Keratinocyte (primary cell): ENCODE measurements at regions not wholly inside any gene's neighbourhood (a gene's known extent, or its start where the extent isn't known, plus 50 kb on each side); places are given as distances from the start of the nearest gene placed in this dataset.

Source experiments
- DNase-seq: peaks from one replicate; pipeline ENCODE4 v3.0.0-alpha.2; 2011; ENCODE audit warnings: low read depth, missing footprints, low spot score
- FAIRE-seq: peaks from 2 replicates; lab custom pipeline; 2011; peaks lifted over from hg19 to GRCh38; lab: Jason Lieb, UNC
- H2AFZ ChIP-seq: 2 replicates; pipeline ENCODE4 v1.6.0; 2012; ENCODE audit warnings: low read length, control low read depth, inconsistent platforms; ENCODE audit not compliant: control insufficient read depth
- H3K27ac ChIP-seq: 2 replicates; pipeline ENCODE4 v1.5.1; 2011; ENCODE audit warnings: low read length; ENCODE audit not compliant: control insufficient read depth, insufficient read depth
- H3K27me3 ChIP-seq: 3 replicates; pipeline ENCODE4 v1.6.0; 2011; ENCODE audit warnings: low read length; ENCODE audit not compliant: control insufficient read depth, insufficient read depth; ENCODE audit errors: extremely low read depth
- H3K36me3 ChIP-seq, 2 experiments: 2 replicates in 1 of 2; 3 replicates in 1 of 2; pipeline ENCODE4 v1.5.1; 2011; ENCODE audit warnings: low read length in 2 of 2, mild to moderate bottlenecking in 1 of 2; ENCODE audit not compliant: control insufficient read depth in 2 of 2, insufficient read depth in 2 of 2; ENCODE audit errors: extremely low read depth in 1 of 2
- H3K4me1 ChIP-seq: 3 replicates; pipeline ENCODE4 v1.5.1; 2011; ENCODE audit warnings: low read length; ENCODE audit not compliant: control insufficient read depth, insufficient read depth; ENCODE audit errors: extremely low read depth
- H3K4me2 ChIP-seq: 3 replicates; pipeline ENCODE4 v1.6.0; 2011; ENCODE audit warnings: low read depth, low read length; ENCODE audit not compliant: control insufficient read depth, insufficient read depth; ENCODE audit errors: extremely low read depth
- H3K4me3 ChIP-seq, 3 experiments: fragments of 200-600 bp in 1 of 3; sonication (generic) in 1 of 3; 2 replicates in 2 of 3; 3 replicates in 1 of 3; pipeline ENCODE4 v1.5.1; 2011 to 2016; ENCODE audit warnings: low read length in 3 of 3, mild to moderate bottlenecking in 3 of 3, control low read depth in 2 of 3, inconsistent platforms in 1 of 3, low read depth in 1 of 3, mixed read lengths in 1 of 3, mixed run types in 1 of 3, moderate library complexity in 1 of 3; ENCODE audit not compliant: control insufficient read depth in 2 of 3, insufficient read depth in 2 of 3; ENCODE audit errors: extremely low read depth in 1 of 3
- H3K79me2 ChIP-seq: 2 replicates; pipeline ENCODE4 v1.6.0; 2012; ENCODE audit warnings: low read length; ENCODE audit not compliant: control insufficient read depth, insufficient read depth
- H3K9ac ChIP-seq: 3 replicates; pipeline ENCODE4 v1.6.0; 2011; ENCODE audit warnings: low read length; ENCODE audit not compliant: control insufficient read depth, insufficient read depth; ENCODE audit errors: extremely low read depth
- H3K9me1 ChIP-seq: 3 replicates; pipeline ENCODE4 v1.6.0; 2011; ENCODE audit warnings: low read length; ENCODE audit not compliant: control insufficient read depth, insufficient read depth; ENCODE audit errors: extremely low read depth
- H3K9me3 ChIP-seq: 2 replicates; pipeline ENCODE4 v1.5.1; 2012; ENCODE audit warnings: low read depth, low read length; ENCODE audit not compliant: control insufficient read depth
- H4K20me1 ChIP-seq: 3 replicates; pipeline ENCODE4 v1.6.0; 2011; ENCODE audit warnings: low read length; ENCODE audit not compliant: control insufficient read depth, insufficient read depth; ENCODE audit errors: extremely low read depth
- EZH2 ChIP-seq: IDR thresholded peaks from one replicate; pipeline ENCODE4 v1.6.1; 2012; ENCODE audit warnings: inconsistent platforms, mild to moderate bottlenecking, low read length, moderate library complexity
- dilution Hi-C: fragments of 300-500 bp; cut with MboI; formaldehyde crosslinking; loops from one replicate; pipeline ENCODE4 v1.7.0; 2020; ENCODE audit warnings: low sequenced_read_pairs; ENCODE audit not compliant: extremely low pct_ligation_motif_present
- TF ChIP-seq, protein P1 (sequence below), 3 experiments: IDR thresholded peaks in 1 of 3; conservative IDR thresholded peaks in 1 of 3; optimal IDR thresholded peaks in 1 of 3; 2 replicates in 2 of 3; 3 replicates in 1 of 3; pipeline versions ENCODE3 to v1.5.1; 2011; ENCODE audit warnings: low read length in 3 of 3, mild to moderate bottlenecking in 3 of 3, moderate library complexity in 2 of 3, control low read depth in 1 of 3, inconsistent platforms in 1 of 3; ENCODE audit not compliant: insufficient read depth in 2 of 3; ENCODE audit errors: extremely low read depth in 1 of 3

DNA sequence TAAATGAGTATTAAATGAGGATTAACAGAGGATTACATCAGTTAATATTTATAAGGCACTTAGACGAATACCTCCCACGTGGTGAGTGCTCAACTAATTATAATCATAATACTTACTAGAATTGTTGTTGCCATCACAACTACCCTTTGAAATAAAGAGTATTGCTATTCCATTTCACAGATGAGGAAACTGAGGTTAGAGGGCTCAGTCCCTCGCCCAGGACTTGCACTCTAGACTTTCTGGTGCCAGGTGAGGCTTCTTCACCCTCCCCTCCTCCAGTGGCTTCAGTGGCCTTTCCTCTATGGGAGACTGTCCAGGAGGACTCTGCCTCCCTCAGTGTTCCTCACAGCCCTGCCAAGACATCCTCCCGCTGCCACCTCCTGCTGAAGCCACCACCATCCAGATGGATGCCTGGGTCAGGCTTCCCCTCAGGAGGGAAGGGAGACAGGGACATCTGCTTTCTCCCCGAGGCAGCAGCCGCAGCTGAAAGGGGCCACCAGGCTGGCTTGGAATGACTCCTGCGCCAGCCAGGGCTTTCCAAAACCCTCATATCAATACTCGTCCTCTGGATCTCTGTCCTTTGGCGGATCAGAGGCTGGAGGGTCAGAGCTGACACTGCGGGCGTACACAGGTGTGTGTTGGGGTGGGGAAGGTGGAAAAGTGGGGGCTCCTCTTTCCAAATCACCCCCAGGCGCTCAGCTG lies 580.1 kb downstream of the BUD13 start:
- no peak for TF ChIP-seq EZH2
- TF ChIP-seq, protein P1, sequence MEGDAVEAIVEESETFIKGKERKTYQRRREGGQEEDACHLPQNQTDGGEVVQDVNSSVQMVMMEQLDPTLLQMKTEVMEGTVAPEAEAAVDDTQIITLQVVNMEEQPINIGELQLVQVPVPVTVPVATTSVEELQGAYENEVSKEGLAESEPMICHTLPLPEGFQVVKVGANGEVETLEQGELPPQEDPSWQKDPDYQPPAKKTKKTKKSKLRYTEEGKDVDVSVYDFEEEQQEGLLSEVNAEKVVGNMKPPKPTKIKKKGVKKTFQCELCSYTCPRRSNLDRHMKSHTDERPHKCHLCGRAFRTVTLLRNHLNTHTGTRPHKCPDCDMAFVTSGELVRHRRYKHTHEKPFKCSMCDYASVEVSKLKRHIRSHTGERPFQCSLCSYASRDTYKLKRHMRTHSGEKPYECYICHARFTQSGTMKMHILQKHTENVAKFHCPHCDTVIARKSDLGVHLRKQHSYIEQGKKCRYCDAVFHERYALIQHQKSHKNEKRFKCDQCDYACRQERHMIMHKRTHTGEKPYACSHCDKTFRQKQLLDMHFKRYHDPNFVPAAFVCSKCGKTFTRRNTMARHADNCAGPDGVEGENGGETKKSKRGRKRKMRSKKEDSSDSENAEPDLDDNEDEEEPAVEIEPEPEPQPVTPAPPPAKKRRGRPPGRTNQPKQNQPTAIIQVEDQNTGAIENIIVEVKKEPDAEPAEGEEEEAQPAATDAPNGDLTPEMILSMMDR (optimal IDR thresholded peaks at IDR 0.05 in 1 of 3, IDR thresholded peaks at IDR 0.05 in 1 of 3, conservative IDR thresholded peaks at IDR 0.05 in 1 of 3; ENCODE audit: extremely low read depth in 1 of 3, insufficient read depth in 2 of 3, low read length in 3 of 3): no peak
- no peak overlapping the region for H3K9ac ChIP-seq
- peaks cover 3% of the 10 kb centered on the region for H3K4me1 ChIP-seq
- dilution Hi-C loops: no loop called here
- DNase-seq (no peak), FAIRE-seq (no peak)
- H3K4me3 ChIP-seq: no peak overlapping the region
- peaks cover 3% of the 10 kb centered on the region for H3K27me3 ChIP-seq
- H3K9me1 ChIP-seq: no peaks in the 10 kb centered on the region
- H4K20me1 ChIP-seq: no peaks in the 10 kb centered on the region
- no peak overlapping the region for H2AFZ ChIP-seq
- no peaks in the 10 kb centered on the region for H3K9me3 ChIP-seq
- peak overlapping the region; percentile 53 for H3K4me2 ChIP-seq
- H3K79me2 ChIP-seq: no peaks in the 10 kb centered on the region
- H3K27ac ChIP-seq: no peak overlapping the region
- no peaks in the 10 kb centered on the region for H3K36me3 ChIP-seq

DNA sequence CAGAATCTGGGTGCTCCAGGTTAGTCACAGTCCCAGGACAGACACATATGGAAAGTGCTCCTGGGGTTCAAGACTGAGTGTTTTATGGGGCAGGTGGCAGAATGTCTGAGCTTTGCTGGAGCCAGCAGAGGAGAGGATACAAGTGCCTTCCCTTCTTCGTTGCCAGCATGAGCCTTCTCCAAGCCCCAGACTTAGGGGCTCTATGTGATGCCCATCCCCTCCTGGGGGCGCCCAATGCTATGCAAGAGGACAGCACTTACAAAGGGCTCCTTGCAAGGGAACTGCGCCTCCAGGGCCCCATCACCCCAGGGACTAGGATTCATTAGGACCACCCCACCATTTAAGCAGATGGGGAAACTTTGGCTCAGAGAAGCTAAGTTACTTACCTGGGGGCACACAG lies 581.9 kb downstream of the BUD13 start:
- DNase-seq: no peak
- Histone ChIP-seq H3K79me2 (no peaks in the 10 kb centered on the region), H3K27me3 (peaks cover 3% of the 10 kb centered on the region)

More for the DNA sequence above, 581.9 kb downstream of the BUD13 start:
- Histone ChIP-seq H3K4me1 (peaks cover 3% of the 10 kb centered on the region), H3K27ac (no peak overlapping the region), H3K36me3 (no peaks in the 10 kb centered on the region), H3K4me3 (no peak overlapping the region), H2AFZ (no peak overlapping the region), H3K9me3 (no peaks in the 10 kb centered on the region), H3K4me2 (no peak overlapping the region), H3K9ac (no peak overlapping the region), H4K20me1 (no peaks in the 10 kb centered on the region), H3K9me1 (no peaks in the 10 kb centered on the region)
- dilution Hi-C loops: no loop called here
- TF ChIP-seq EZH2: no peak
- TF ChIP-seq, protein P1 (optimal IDR thresholded peaks at IDR 0.05 in 1 of 3, IDR thresholded peaks at IDR 0.05 in 1 of 3, conservative IDR thresholded peaks at IDR 0.05 in 1 of 3; ENCODE audit: extremely low read depth in 1 of 3, insufficient read depth in 2 of 3, low read length in 3 of 3): no peak
- FAIRE-seq: no peak
